GM18520 (cell line): ENCODE measurements at regions not wholly inside any gene's neighbourhood (a gene's known extent, or its start where the extent isn't known, plus 50 kb on each side); places are given as distances from the start of the nearest gene placed in this dataset.

Source experiments
- ATAC-seq: cut with Tn5 transposase; IDR thresholded peaks from one replicate; pipeline ENCODE4 v1.9.1; 2021; ENCODE audit not compliant: unreplicated experiment

DNA sequence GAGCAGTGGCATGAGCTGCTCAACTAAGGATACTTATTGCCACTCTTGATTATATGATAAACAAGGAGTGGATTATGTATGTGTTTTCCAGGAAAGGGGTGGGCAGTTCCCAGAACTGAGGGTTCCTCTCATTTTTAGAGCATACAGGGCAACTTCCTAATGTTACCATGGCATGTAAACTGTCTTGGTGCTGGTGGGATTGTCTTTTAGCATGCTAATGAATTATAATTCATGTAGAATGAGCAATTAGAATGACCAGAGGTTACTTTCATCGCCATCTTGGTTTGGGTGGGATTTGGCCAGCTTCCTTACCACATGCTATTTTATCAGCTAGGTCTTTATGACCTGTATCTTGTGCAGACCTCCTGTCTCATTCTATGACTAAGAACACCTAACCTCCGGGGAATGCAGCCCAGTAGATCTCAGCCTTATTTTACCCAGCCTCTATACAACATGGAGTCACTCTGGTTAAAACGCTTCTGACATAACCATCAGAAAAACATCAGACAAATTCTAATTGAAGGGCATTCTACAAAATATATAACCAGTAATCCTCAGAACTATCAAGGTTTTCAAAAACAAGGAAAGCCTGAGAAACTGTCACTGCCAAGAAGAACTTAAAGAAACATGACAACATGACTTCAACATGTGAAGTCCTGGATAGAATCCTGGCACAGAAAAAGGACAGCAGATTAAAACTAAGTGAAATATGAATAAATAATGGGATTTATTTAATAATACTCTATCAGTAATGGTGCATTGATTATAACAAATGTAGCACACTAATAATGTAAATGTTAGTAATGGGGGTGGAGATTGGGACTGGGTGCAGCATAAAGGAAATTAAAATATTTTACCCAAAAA, 365.0 kb downstream of the SEMA3D start:
- ATAC-seq, result no peak

DNA sequence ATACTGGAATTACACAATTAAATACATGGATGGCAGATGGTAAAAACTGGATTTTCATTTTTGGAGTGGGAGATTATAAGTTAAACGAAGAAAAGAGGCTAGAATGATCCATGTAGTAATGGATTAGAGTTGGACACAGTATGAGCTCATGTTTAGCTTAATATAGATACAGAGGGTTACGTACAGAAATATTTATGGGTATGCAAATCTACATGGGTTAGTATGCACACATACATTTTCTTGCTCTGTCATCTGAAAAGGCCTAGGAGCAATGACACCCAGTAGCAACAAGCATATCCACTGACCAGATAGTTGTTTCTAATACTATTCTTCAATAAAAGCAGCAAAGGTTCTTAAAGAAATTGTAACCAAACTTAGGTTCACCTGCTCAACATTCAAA, 366.4 kb downstream of the SEMA3D start:
- ATAC-seq, result no peak

- ATAC-seq, result no peak
Observed at GRCh38 chr7:84817016-84817415, 369.8 kb downstream of the SEMA3D start.

DNA sequence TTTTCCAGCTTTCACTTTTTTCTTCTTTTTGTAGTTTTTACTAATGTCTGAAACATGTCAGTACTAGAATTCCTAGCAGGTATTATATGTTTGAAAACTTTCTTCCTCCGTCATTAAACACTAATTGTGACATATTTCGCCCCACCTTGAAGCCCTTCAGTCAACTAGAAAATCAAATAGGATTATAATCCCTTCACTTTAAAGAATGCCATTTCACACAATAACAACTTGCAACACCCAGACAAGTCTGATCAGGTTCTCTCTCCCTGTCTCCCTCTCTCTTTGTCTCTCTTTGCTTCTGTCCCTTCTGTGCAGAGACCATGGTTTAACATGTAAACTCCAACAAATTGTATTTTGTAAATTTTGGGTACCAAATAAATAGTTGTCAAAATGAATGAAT, 373.5 kb downstream of the SEMA3D start:
- no peak for ATAC-seq

GRCh38 chr7:84812021-84812420, 374.8 kb downstream of the SEMA3D start:
- ATAC-seq, result no peak

- no peak for ATAC-seq
Observed at GRCh38 chr7:84811362-84811761, 375.5 kb downstream of the SEMA3D start.

GRCh38 chr7:84809877-84810276, 377.0 kb downstream of the SEMA3D start:
- ATAC-seq, result no peak

DNA sequence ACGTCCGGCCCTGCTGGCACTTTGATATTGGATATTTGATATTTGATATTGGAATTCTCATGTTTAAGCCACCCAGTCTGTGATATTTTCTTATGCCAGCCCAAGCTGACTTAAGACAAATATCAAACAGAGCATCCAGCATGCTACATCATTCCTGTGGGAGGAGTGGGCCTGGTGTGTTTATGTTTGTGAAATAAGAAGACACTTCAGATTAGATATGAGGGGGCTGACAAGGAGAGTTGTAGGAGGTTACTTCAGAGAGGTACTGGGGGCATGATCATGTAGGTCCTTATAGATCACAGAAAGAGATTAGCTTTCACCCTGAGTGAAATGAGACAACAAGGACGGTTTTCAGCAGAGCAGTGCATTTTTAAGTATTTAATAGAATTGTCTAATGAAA, 382.9 kb downstream of the SEMA3D start:
- ATAC-seq, result no peak

- ATAC-seq, result no peak
Observed at GRCh38 chr7:84801396-84801795, 385.5 kb downstream of the SEMA3D start.

GRCh38 chr7:84800846-84801245, 386.0 kb downstream of the SEMA3D start:
- ATAC-seq, result no peak

- ATAC-seq, result no peak
Observed at GRCh38 chr7:84799106-84799505, 387.8 kb downstream of the SEMA3D start.

DNA sequence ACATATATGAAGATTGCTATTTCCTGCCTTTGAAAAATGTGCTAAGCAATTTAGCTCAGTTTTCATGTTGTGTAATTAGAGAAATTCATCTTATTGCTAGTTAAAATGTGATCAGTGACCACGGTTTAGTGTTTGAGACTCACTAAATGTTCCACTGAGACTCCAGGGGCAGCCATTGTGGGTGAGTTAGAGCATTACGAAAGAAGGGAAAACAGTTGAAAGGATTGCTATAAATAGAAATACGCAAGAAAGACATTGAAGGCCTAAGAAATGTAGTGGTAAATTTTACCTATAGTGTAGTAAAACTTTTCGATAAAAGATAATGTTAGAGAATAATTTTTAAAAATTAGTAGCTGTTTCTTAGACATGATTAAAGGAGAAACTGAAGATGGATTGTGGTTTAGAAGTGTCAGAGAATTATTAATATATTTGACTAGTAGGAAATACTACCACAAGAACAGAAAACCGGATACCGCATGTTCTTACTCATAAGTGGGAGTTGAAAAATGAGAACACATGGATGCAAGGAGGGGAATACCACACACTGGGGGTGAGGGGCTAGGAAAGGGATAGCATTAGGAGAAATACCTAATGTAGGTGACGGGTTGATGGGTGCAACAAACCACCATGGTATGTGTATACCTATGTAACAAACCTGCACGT, 394.5 kb downstream of the SEMA3D start:
- no peak for ATAC-seq

DNA sequence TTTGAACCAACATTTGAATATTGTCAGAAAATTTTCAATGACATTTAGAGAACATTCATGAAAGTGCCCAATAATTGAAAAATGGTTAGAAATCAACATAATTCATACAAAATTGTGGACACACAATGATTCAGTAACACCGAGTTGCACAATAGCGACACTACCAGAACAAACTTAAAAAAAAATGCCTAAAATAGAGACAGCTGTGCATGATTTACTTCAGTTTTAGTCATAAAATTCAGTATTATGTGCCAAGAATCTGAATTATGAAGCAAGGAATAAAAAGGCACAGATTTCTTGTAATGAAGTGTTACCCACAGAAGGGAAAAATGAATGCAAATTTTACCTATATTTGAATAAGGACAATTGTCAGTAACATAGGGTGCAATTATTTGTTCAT, 396.0 kb downstream of the SEMA3D start:
- no peak for ATAC-seq

DNA sequence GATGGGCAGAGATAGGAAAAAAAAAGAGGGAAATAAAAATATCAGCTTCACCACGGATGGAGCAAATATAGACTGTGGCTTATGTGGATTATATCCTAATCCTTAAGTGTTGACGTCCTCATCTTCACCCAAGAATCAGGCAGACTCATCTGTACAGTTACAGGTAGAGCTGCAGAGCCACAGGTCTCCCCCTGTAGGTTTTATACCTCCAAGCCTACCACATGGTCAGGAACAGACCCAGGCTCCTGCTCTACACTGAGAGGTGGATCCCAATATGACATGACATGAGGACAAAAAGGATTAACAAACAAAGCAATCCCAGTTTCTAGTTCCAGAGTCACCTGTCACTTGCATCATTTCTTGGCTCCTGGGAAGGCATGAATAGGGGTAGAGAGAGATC, 400.8 kb downstream of the SEMA3D start:
- no peak for ATAC-seq

GRCh38 chr7:84784450-84784849, 402.4 kb downstream of the SEMA3D start:
- no peak for ATAC-seq

DNA sequence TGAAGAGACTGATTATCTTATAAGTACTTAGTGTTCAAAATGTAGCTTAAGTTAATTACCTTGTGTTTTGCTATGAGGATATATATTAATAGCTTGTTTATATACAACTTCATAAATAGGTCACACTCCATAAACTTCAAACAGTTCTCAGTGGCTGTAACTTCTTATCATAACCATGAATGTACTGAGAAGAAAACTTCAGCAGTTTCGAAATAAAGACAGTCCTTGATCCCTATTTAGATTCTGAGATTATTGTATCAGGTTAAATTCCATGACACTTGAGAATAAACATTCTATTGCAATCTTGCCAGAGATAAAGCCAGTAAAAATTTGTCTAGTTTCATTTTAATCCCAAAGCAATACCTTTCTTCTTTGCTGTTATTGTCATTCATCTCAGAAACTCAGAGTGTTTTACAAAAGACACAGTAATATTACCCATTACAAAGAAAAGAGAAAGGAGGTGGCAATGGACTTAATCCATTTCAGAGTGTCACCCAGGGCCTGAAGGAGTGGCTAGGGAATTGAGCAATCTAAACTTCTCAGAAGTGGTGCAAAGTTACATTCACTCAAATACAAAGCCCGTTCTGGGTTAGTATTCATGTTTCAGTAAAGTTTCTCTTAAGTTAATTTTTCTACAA, 403.6 kb downstream of the SEMA3D start:
- no peak for ATAC-seq

DNA sequence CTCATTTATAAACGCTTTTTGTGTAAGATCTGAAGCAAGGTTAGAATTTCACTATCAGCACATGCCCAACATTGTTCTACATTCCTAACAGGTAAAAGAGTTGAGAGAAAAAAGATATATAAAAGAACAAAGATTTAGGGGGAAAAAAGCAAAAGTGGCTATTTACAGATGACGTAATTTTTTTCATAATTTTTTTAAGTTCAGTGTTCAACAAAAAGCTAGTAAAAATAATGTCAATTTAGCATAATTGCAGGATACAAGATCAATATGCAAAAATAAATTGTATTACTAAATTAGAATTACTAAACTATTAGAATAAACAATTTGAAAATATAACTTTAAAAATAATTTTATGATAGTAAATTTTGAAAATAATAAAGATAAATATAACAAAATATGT, 405.0 kb downstream of the SEMA3D start:
- ATAC-seq, result no peak

DNA sequence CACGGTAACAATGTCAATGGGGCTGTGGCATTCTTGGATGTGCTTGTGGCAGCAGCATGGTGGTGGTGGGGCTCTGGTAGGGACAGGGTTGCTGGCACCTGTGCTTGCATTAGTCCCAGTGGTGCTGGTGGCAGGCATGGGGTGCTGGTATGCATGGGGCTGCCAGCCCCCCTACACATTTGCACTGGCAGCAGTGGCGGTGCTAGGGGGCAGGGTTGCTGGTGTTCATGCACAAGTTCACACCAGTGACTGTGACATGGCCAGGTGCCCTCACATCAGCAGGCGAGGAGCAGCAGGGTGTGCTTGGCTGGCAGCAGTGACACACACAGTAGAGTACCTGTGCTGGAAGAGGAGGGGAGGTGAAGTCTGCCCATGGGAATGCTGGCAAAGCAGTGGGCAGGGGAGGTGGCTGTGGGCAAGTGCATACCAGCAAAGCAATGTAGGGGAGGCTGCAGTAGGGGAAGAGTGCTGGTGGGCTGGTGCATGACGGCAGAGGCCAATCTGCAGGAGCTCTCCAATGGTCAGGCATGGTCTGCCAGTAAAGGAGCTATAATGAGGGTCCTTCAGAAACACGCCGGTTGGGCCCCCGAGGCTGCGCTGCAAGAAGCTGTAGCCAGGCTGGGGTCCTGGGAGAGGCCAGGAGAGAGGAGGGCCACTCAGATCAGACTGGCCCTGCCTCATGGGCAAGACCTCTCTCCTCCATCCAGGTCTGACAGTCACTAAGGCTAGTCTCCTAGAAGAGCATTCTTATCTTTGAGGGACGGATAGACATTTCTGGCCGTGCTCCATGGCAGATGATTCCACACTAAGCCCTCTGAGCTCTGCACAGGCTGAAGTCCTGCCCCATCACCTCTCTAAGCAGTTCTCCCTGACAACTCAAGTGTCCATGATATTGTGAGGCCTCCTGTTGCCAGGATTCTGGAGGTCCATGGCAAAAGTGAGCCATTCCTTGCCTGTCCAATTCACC, 406.4 kb downstream of the SEMA3D start:
- no peak for ATAC-seq

DNA sequence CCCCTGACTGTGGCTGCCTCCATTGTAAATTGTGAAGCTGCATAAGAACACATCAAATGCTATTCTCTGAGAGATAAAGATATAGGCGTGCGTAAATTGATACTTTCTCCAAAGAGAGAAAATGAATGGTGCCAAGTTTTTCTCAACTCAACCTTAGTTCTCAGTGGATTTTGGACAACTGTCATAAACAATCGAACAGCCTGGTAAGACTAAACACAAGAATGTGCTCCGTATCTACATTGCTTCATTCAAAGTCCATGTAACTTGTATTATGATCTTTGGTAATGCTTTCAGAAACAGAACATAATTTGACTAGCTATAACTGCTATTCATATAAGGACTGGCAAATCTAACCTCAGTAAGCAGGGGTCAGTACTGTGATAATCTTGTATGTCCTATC, 429.1 kb downstream of the SEMA3D start:
- no peak for ATAC-seq

DNA sequence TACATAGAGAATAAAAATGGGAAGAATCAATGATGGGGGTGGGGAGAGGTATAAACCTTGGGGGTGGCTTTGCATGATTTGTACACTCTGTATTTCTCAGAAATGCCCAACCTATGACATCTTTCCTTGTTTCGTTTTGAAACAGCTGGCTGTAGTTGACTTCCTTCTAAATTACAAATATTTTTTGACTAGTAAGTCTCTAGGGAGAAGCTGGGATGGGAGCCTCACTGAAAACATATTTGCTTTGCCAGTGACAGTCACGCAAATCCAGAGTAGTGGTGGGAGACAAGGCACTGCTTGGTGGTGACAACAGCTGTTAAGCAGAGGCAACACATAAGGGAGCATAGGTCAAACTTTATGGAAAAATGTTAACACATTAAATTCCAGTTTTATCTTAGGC, 440.5 kb downstream of the SEMA3D start:
- no peak for ATAC-seq

DNA sequence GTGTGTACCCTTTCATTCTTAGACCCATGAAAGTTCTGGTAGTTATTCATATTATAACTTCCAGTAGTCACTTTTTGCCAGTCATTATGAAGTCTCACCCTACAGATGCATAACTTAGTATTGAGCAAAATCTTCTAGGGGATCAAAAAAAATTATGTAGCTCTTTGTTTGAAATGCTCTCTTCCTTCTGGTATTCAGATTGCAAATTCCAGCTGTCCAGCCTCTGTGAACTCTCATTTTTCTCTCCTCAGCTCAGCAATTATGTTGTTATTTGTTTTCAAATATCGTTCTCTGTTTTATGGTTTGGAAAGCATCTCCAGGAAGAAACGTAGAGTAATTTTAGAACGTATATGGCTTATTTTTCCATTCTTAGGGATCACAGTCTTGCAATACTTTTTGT, 442.5 kb downstream of the SEMA3D start:
- ATAC-seq, result no peak
